ENCODE measurements at regions not wholly inside any gene's neighbourhood (a gene's known extent, or its start where the extent isn't known, plus 50 kb on each side); places are given as distances from the start of the nearest gene placed in this dataset.

DNA sequence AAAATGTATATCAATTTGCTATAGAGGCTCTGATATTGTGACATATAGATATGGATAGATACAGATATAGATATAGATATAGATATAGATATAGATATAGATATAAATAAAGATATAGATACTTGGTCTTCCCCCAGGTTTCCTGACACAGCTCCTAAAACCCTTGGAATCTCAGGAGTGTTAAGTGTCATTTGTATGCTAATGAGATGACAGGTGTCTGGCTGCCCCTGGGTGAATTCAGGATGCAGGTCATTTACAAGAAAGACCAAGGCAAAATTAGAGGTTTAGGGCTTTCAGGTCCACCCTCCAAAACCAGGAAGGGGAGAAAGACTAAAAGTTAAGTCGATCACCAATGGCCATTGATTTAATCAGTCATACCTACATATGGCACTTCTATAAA is 1034.8 kb downstream of the PDHA2 start:
- BruUV-seq (replicated peaks): no TSS peak
- POLR2A ChIA-PET: no interaction called here
- no peak overlapping the region for H3K27ac ChIP-seq (ENCODE audit: low read depth, low read length)

More for the DNA sequence above, 1034.8 kb downstream of the PDHA2 start:
- Histone ChIP-seq H3K9me3 (ENCODE audit: control insufficient read depth in 1 of 2, insufficient read depth in 1 of 2, low read depth in 1 of 2, low read length in 2 of 2) (peaks cover 0 to 13% of the 10 kb centered on the region in 2 experiments; a peak in 1 of 4 replicates), H3K4me2 (ENCODE audit: low read length) (no peak overlapping the region), H3K4me1 (ENCODE audit: control insufficient read depth in 1 of 2, insufficient read depth in 2 of 2, low read length in 2 of 2) (no peaks in the 10 kb centered on the region), H3K4me3 (replicated peaks in 1 of 2; ENCODE audit: low read depth in 1 of 2, low read length in 2 of 2) (no peak overlapping the region), H4K20me1 (ENCODE audit: insufficient read depth) (no peaks in the 10 kb centered on the region), H3K9me2 (ENCODE audit: insufficient read depth) (no peaks in the 10 kb centered on the region), H2AFZ (ENCODE audit: low read depth, low read length, poor library complexity, severe bottlenecking) (no peak overlapping the region), H3K9ac (ENCODE audit: low read length) (no peak overlapping the region), H3K79me2 (ENCODE audit: insufficient read depth, low read length) (no peaks in the 10 kb centered on the region), H3K27me3 (ENCODE audit: insufficient read depth, low read length) (no peaks in the 10 kb centered on the region), H3K36me3 (ENCODE audit: control insufficient read depth in 1 of 2, insufficient read depth in 2 of 2, low read length in 2 of 2) (no peaks in the 10 kb centered on the region)
- ChIA-PET CTCF (no interaction called here), RAD21 (ENCODE audit: low non-redundant PET in 1 of 2, low total read pairs in 2 of 2, uncharacterized antibody in 2 of 2, unreplicated experiment in 2 of 2) (no interaction called here)
- DNase-seq (ENCODE audit: low read depth, low spot score): no peak
- intact Hi-C loops (cut with micrococcal nuclease): no loop called here
- no peak for ATAC-seq
- no peak for TF ChIP-seq RAD21 (IDR thresholded peaks at IDR 0.05; ENCODE audit: low read depth)
- TF ChIP-seq EZH2phosphoT487 (IDR thresholded peaks at IDR 0.05; ENCODE audit: borderline replicate concordance): no peak
- no peak for TF ChIP-seq SRF (IDR thresholded peaks at IDR 0.05; ENCODE audit: low read depth)
- TF ChIP-seq POLR2A (IDR thresholded peaks at IDR 0.05; ENCODE audit: borderline replicate concordance, extremely low read depth, insufficient read depth, insufficient read length): no peak
- no peak for TF ChIP-seq CBX3 (IDR thresholded peaks at IDR 0.05; ENCODE audit: low read depth)
- TF ChIP-seq, protein P1, sequence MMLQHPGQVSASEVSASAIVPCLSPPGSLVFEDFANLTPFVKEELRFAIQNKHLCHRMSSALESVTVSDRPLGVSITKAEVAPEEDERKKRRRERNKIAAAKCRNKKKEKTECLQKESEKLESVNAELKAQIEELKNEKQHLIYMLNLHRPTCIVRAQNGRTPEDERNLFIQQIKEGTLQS (IDR thresholded peaks at IDR 0.05): no peak
- TF ChIP-seq CTCF (IDR thresholded peaks at IDR 0.05 in 2 of 3, conservative IDR thresholded peaks at IDR 0.05 in 1 of 3; ENCODE audit: borderline replicate concordance in 1 of 3, insufficient read depth in 1 of 3, low read depth in 2 of 3, low read length in 2 of 3): no peak
- no peak for TF ChIP-seq CEBPB (IDR thresholded peaks at IDR 0.05; ENCODE audit: low read depth)
- no peak for TF ChIP-seq FOSL1 (IDR thresholded peaks at IDR 0.05; ENCODE audit: low read depth)
- TF ChIP-seq, protein P2, sequence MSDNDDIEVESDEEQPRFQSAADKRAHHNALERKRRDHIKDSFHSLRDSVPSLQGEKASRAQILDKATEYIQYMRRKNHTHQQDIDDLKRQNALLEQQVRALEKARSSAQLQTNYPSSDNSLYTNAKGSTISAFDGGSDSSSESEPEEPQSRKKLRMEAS (IDR thresholded peaks at IDR 0.05): no peak
- no peak for TF ChIP-seq YY1 (IDR thresholded peaks at IDR 0.05; ENCODE audit: extremely low read depth, insufficient replicate concordance, low read depth, low read length)
- no peak for TF ChIP-seq POLR2AphosphoS5 (IDR thresholded peaks at IDR 0.05; ENCODE audit: low read depth, low read length)
- TF ChIP-seq ZNF274 (IDR thresholded peaks at IDR 0.05; ENCODE audit: low read depth, low read length): no peak
- TF ChIP-seq, protein P3, sequence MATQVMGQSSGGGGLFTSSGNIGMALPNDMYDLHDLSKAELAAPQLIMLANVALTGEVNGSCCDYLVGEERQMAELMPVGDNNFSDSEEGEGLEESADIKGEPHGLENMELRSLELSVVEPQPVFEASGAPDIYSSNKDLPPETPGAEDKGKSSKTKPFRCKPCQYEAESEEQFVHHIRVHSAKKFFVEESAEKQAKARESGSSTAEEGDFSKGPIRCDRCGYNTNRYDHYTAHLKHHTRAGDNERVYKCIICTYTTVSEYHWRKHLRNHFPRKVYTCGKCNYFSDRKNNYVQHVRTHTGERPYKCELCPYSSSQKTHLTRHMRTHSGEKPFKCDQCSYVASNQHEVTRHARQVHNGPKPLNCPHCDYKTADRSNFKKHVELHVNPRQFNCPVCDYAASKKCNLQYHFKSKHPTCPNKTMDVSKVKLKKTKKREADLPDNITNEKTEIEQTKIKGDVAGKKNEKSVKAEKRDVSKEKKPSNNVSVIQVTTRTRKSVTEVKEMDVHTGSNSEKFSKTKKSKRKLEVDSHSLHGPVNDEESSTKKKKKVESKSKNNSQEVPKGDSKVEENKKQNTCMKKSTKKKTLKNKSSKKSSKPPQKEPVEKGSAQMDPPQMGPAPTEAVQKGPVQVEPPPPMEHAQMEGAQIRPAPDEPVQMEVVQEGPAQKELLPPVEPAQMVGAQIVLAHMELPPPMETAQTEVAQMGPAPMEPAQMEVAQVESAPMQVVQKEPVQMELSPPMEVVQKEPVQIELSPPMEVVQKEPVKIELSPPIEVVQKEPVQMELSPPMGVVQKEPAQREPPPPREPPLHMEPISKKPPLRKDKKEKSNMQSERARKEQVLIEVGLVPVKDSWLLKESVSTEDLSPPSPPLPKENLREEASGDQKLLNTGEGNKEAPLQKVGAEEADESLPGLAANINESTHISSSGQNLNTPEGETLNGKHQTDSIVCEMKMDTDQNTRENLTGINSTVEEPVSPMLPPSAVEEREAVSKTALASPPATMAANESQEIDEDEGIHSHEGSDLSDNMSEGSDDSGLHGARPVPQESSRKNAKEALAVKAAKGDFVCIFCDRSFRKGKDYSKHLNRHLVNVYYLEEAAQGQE (IDR thresholded peaks at IDR 0.05; ENCODE audit: low read depth): no peak
- TF ChIP-seq SP1 (IDR thresholded peaks at IDR 0.05; ENCODE audit: low read depth): no peak
- TF ChIP-seq SIN3A (IDR thresholded peaks at IDR 0.05; ENCODE audit: low read depth): no peak
- TF ChIP-seq, protein P4, sequence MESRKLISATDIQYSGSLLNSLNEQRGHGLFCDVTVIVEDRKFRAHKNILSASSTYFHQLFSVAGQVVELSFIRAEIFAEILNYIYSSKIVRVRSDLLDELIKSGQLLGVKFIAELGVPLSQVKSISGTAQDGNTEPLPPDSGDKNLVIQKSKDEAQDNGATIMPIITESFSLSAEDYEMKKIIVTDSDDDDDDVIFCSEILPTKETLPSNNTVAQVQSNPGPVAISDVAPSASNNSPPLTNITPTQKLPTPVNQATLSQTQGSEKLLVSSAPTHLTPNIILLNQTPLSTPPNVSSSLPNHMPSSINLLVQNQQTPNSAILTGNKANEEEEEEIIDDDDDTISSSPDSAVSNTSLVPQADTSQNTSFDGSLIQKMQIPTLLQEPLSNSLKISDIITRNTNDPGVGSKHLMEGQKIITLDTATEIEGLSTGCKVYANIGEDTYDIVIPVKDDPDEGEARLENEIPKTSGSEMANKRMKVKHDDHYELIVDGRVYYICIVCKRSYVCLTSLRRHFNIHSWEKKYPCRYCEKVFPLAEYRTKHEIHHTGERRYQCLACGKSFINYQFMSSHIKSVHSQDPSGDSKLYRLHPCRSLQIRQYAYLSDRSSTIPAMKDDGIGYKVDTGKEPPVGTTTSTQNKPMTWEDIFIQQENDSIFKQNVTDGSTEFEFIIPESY (IDR thresholded peaks at IDR 0.05; ENCODE audit: extremely low read depth, insufficient replicate concordance, low read length): no peak
